ENCODE measurements at regions not wholly inside any gene's neighbourhood (a gene's known extent, or its start where the extent isn't known, plus 50 kb on each side); places are given as distances from the start of the nearest gene placed in this dataset.

DNA sequence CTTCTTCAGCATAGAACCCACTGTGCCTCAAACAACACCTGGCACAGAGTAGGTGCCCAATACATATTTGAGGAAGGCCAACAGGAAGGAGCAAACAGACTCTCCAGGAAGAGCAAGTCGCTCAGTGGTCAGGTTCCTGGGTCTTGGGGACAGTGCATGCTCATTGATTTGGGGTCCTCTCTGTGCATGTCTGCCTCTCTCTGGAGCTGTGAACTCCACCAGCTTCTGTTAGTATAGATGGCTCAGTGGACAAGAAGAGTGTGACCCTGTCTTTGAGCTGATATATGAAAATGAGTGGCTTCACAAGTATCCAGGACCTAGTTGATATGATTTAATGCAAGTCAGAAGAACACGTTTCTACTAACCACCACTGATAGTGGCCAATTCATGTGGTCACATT, 98.7 kb downstream of the KCTD15 start:
- DNase-seq (ENCODE audit: extremely low spot score, insufficient read length, low read depth) (no peak), FAIRE-seq (no peak)

DNA sequence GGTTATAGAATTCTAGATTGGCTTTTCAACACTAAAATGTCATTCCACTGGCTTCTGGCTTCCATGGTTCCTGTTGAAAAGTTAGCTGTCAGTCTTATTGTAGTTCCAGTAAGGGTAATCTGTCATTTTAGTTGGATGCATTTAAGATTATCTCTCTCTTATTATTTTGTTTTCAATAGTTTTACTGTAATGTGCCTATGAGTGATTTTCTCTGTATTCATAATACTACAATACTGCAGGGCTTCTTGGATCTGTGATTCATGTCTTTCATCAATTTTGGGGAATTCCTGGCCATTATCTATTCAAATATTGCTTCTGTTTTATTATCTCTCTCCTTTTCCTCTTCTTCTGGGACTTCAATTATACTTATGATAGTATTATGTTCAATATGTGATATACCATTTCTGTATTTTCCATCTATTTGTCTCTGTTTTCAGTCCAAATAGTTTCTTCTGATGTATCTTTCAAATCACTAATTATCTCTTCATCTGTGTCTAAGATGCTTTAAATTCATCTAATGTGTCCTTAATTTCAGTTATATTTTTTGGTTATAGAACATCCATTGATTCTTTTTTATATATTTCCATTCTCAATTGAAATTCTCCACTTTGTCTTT, 101.5 kb downstream of the KCTD15 start:
- DNase-seq (ENCODE audit: extremely low spot score, insufficient read length, low read depth) = no peak
- FAIRE-seq = no peak

DNA sequence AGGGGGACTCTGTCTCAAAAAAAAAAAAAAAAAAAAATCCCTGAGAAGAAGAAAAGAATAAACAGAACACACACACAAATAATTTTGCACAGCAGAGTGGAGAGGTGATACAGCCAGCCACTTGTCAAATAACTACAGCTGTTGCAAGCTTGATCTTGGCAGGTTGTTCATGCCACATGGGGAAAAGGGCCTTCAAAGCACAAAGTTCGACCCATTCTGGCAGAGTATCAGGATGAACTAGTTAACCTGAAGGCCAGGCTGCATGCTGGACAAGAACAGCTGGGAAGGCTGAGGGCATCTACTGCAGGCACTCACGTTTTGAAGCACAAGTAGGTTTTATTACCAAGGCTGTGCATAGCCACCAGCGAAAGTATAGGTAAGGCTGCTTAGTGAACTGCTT, 104.1 kb downstream of the KCTD15 start:
- FAIRE-seq (no peak), DNase-seq (ENCODE audit: extremely low spot score, insufficient read length, low read depth) (no peak)

DNA sequence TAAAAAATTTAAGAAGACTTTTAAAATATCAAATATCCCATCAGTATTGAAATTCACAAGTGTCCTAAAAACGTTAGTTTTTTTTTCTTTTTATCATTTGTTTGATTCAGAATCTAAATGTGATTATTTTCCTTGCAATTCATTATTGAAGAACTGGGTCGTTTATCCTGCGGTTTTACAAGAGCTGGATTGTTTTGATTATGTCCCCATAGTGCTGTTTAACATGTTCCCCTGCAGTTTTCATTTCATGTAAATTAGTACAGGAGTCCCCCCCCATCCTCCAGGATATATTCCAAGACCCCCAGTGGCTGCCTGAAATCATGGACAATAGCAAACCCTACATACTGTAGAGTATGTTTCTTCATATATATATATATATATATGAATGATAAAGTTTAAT, 105.7 kb downstream of the KCTD15 start:
- FAIRE-seq (no peak), DNase-seq (ENCODE audit: extremely low spot score, insufficient read length, low read depth) (no peak)

DNA sequence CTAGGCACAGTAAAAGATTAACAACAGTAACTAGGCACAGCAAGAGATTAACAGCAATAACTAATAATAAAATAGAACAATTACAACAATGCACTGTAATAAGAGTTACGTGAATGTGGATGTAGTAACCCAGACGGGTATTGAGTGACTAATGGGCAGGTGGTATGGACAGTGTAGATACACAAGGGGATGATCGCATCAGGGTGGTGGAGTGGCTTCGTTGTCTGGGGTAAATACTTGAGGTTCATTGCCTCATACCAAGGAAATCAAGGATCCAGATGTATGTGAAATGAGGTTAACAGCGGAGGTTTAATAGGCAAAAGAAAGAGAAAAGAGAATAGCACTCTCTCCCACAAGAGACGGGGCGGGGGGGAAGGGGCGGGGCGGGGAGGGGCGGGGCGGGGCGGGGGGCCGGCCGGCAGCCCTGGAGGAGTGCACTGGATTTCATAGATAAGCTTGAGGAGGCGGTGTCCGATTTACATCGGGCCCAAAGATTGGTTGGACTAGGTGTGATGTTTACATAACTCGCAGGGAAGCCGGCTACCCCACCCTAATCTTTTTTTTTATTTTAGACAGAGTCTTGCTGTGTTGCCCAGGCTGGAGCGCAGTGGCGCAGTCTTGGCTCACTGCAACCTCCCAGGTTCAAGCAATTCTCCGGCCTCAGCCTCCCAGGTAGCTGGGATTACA, 106.3 kb downstream of the KCTD15 start:
- FAIRE-seq (no peak), DNase-seq (ENCODE audit: extremely low spot score, insufficient read length, low read depth) (no peak)

DNA sequence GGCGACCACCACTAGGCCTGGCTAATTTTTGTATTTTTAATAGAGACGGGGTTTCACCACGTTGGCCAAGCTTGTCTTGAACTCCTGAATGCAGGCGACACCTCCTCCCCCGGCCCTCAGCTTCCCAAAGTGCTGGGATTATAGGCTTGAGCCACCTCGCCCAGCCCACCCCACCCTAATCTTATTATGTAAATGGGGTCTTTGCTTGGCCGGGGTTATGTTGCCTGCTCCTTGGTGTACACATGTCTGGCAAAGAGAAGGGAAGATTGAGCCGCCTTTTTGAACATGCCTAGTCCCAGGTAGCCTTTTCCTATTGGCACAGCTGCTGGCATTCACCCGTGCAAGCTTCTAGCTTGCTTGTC, 106.8 kb downstream of the KCTD15 start:
- DNase-seq (ENCODE audit: extremely low spot score, insufficient read length, low read depth) = no peak
- no peak for FAIRE-seq

DNA sequence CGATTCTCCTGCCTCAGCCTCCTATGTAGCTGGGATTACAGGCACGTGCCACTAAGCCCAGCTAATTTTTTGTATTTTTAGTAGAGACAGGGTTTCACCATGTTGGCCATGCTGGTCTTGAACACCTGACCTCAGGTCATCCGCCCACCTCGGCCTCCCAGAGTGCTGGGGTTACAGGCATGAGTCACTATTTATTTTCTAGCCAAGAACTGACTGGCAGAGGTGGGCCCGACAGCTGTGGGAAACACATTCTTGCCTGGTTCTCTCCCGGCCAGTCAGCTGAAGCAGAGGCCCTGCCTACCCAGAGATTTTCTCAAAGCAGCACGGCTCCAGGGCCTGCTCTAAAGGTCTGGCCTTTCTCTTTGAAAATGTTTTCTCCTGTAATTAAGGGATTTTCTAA, 108.0 kb downstream of the KCTD15 start:
- FAIRE-seq (no peak), DNase-seq (ENCODE audit: extremely low spot score, insufficient read length, low read depth) (no peak)

DNA sequence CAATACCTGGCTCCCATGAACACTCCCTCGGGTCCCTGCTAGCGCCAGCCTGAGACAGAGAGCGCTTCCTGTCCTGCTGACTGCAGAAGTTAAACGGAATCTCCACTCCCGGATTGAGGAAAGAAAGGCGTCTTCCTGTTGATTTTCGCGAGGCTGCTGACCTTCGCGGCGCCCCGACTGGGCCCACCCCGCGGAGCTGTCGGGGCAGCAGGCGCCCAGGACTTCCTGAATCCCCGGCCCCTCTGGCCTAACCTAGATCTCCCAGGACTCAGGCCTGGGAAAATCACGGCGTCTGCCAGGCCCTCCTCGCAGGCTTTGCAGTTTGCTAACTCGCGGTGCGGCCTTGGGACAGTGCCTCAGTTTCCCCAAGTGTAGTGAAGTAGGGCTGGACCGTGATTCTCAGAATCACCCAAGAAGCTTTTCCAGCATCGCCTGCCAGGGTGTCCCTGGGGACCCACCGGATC, 108.8 kb downstream of the KCTD15 start:
- FAIRE-seq (no peak), DNase-seq (ENCODE audit: extremely low spot score, insufficient read length, low read depth) (no peak)

DNA sequence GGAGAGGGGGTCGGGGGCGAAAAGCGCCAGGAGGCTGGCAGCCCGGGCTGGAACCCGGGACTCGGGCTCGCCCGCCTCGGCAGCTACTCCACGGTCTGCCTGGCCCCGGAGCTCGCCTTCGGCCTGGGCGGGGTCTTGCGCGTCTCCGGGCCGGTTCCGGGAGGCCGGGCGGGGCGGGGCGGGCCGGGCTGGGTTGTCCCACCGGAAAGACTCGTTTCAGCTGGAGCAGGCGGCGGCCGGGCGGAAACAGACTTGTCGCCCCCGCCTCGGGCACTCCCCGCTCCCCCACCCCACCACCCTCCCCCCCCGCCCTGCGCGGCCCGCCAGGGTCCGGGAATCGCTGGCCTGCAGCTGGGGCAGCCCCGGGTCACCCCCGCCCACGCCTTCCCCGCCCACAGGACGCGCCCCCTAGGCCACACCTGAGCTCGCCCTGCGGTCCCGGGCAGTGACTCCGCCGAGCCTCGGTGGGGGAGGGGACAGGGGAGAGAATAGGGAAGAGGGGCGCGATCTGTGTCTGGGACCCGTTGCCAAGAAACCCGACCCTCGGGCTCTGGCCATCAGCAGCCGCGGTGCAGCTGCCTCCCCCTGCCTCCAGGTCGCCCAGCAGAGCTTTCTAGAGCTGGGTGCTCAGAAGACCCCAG, 109.4 kb downstream of the KCTD15 start:
- no peak for FAIRE-seq
- DNase-seq (ENCODE audit: extremely low spot score, insufficient read length, low read depth) = no peak

DNA sequence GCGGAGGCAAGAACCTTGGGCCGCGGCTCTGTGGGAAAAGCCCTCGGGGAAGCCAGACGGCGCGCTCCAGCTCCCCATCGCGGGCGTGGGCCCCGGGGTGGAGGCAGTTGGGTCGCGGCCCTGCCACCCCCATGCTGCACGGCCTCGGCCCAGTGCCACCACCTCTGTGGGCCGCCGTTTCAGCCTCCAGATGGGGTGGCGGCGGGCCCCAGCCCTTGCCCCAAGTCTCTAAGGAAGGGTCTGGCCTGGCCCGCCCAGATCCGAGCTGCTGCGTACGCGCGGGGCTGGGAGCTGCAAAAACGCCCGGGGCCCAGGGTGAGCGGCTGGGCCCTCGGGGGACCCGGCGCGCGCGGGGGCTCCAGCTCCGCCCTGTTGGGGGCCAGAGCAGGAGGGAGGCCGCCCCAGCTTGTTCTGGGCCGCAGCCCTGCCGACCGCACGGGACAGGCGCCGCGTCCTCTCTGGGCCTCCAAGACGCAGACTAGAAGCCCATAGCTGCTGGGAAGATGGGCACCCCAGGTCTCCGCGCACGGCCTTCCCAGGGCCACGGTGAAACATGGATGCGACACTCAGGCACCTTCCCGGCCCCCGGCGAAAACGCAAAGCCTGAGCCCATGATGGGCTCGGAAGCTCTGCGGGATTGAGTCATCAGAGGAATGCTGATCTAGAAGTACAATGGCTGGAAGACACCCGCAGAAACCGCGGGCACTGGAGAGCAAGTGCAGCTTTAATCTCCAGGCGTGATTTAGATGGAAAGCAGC, 110.1 kb downstream of the KCTD15 start:
- FAIRE-seq (no peak), DNase-seq (ENCODE audit: extremely low spot score, insufficient read length, low read depth) (no peak)

DNA sequence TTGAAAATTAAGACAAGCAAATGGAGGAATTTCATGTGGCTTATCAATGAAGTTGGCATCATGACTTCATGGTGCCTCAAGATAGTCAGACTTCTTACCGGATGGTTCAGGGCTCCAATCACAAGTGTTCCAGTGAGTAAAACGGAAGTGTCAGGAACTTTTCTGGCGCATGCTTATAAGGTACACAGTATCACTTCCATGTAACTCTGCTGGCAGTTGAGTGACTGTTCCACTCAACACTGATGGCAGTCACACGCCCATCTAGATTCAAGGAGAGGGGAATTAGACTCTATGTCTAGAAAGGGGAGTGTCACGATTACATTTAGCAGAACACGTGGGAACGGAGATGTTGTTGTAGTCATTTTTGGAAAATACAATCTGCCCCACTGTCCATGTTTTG, 114.3 kb downstream of the KCTD15 start:
- FAIRE-seq (no peak), DNase-seq (ENCODE audit: extremely low spot score, insufficient read length, low read depth) (no peak)

DNA sequence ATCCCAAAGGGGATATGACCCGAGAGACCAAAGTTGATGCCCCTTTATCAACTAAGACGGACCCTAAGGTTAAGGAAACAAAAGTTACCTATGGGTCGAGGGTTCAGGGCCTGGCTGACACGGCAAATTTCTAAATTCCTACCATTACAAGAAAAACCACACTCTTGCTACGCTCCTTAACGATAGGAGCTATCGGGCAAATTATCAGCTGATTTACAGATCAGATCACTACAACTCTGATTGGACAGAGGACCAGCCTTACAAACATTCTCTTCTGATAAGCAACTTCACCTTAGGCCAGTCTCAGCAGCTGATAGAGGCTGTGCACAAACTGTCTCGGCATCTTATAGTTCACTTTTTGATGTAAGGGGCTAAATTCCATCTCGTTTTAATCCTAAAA, 117.9 kb downstream of the KCTD15 start:
- DNase-seq (ENCODE audit: extremely low spot score, insufficient read length, low read depth) = no peak

DNA sequence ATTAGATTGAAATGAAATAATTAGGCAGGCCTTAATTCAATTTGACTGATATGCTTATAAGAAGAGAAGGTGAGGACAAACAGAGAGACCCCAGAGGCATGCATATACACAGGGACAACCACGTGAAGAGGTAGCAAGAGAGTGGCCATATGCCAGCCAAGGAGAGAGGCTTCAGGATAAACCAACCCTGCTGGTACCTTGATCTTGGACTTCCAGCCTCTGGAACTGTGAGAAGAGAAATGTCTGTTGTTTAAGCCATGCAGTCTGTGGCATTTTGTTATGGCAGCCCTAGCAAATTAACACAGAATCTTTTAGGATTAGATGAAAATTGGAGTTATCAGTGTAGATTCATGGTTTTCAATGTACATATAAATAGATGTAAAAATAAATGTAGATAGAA, 120.1 kb downstream of the KCTD15 start:
- FAIRE-seq (no peak), DNase-seq (ENCODE audit: extremely low spot score, insufficient read length, low read depth) (no peak)

More for the DNA sequence above, 117.9 kb downstream of the KCTD15 start:
- no peak for FAIRE-seq

DNA sequence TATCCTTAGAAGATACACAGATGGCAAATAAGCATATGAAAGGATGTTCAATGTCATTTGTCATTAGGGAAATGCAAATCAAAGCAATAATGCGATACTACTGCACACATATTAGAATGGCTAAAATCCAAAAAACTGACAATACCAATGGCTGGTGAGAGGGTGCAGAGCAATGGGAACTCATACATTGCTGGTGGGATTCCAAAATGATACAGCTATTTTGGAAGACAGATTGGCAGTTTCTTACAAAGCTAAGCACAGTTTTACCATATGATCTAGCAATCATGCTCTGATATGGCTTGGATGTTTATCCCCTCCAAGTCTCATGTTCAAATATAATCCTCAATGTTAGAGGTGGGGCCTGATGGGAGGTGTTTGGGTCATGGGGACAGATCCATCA, 122.6 kb downstream of the KCTD15 start:
- FAIRE-seq = no peak
- no peak for DNase-seq (ENCODE audit: extremely low spot score, insufficient read length, low read depth)

DNA sequence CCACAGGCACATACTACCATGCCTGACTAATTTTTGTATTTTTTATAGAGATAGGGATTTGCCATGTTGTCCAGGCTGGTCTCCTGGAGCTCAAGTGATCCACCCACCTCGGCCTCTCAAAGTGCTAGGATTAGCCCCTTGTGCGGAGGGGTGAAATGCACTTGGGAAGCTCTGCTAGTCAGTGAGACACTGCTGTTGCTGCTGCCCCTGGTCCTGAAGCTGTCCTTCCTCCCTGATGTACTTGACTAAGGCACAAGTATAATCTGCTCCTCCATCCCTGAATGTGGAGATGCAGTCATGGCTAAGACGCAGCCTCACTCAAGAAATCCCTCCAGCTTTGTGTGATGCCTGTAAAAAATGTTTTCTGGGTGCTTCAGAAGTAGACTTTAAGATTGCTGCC, 124.5 kb downstream of the KCTD15 start:
- DNase-seq (ENCODE audit: extremely low spot score, insufficient read length, low read depth) (no peak), FAIRE-seq (no peak)

DNA sequence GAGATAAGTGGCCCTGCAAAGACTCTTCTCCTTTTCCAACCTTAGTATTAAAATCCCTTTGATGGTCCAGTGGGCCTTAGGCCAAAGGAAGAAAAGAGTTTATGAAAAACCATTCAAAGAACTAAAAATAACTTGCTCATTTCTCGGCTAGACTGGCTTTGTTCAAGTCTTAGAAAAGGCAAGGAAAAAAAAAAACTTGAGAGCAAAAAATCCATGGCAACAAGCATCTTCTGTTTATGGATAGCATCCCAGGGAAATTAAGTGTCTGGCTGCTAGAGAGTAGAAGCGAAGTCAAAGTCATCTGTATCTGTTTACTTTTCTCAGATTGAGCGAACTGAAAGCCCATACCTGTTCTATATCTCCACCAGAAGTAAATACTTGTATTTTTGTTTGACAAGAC, 129.6 kb downstream of the KCTD15 start:
- DNase-seq (ENCODE audit: extremely low spot score, insufficient read length, low read depth) (no peak), FAIRE-seq (no peak)

DNA sequence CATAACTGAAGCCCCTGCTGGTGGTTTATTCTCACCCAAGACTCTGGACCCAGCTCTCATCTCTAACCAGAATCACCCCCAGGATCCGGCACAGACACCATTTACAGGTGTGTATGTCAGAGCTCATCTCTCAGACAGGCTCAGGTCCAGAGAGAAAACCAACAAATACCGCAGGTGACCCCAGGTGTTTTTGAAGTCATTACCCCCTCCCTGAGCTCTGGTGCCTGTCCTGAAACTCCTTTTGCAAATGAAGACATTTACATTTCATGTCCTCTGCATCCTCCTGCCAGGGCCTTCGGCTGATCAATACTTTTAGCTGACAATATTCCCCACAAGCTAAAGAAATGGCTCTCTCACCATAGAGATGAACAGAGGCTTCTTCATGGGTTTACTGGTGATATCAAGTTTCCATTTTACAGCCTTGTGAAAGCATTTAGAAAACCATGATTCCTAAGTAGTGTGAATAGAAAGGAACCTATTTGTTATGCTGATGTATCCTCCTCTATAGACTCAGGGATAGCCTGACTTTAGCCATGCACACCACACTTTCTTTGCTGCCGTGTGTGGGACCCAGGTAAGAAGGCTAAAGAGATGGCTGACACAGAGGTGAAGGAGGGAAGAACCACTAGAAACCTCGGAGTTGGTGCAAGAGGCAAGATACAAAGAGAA, 131.3 kb downstream of the KCTD15 start:
- DNase-seq (ENCODE audit: extremely low spot score, insufficient read length, low read depth) (no peak), FAIRE-seq (no peak)

DNA sequence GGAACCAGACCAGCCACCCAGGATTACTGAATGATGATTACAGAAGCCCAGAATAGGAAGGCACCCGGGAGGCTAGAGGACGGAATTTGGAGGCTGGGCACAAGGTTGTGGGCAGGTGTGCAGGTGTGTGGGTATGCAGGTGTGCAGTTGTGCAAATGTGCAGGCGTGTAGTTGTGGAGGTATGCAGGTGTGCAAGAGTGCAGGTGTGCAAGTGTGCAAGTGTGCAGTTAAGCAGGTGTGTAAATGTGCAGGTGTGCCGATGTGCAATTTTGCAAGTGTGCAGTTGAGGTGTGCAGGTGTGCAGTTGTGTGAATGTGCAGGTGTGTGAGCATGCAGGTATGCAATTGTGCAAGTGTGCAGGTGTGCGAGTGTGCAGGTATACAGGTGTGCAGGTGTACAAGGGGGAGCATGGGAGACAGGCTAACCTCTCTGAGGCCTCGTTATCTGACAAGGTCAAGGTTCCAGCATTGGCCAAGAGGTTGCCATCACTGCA, 131.8 kb downstream of the KCTD15 start:
- DNase-seq (ENCODE audit: extremely low spot score, insufficient read length, low read depth) (no peak), FAIRE-seq (no peak)

DNA sequence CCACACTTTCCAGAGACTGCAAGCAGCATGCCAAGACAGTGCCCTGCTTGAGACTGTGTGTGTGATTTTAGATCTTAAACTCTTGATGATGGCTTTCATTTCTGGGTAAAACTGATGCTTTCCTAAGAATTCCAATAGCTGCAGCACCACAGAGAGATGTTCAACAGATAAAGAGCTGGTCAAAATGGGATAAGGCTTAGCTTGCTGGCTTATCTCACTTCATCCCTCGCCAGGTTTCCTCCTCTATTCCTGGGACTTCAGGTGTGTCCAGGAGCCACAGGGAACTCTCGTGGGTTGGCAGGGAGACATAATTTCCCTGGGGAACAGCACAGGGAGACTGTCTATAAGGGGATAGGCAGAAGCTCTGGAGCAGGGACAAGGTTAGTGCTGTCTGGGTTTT, 137.3 kb downstream of the KCTD15 start:
- DNase-seq (ENCODE audit: extremely low spot score, insufficient read length, low read depth) = no peak
- no peak for FAIRE-seq

DNA sequence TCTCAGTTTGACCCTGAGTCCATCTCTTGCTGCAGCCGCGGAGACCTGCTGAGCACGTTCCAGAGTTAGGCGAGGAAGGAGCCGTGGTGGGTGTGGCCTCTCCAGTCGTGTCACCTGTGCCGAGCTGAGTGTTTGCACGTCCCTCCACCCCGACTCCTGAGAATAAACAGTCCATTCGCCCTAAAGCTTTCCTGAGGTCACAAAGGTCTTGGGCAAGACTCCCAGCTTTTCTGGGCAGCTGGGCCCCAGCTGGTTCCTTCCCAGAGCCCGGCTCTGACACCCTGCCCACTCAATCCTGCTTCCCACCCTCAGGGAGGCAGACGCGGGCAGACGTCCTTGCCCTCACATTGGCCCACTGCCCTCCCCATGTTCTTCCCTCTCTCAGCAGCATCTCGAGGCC, 142.2 kb downstream of the KCTD15 start:
- FAIRE-seq (no peak), DNase-seq (ENCODE audit: extremely low spot score, insufficient read length, low read depth) (no peak)

All from GM18507 (cell line).